HFFc6 (cell line): ENCODE measurements at regions not wholly inside any gene's neighbourhood (a gene's known extent, or its start where the extent isn't known, plus 50 kb on each side); places are given as distances from the start of the nearest gene placed in this dataset.

Source experiments
- DNase-seq: peaks from one replicate; pipeline ENCODE4 v3.0.0-alpha.2; 2018
- H3K27ac Mint-ChIP-seq: 2 replicates; pipeline ENCODE4 v1.8.0; 2020; ENCODE audit warnings: mild to moderate bottlenecking, mixed read lengths
- H3K27me3 Mint-ChIP-seq: 2 replicates; pipeline ENCODE4 v1.8.0; 2021; ENCODE audit warnings: mild to moderate bottlenecking, moderate library complexity, mixed read lengths; ENCODE audit not compliant: insufficient read depth
- H3K36me3 Mint-ChIP-seq: 2 replicates; pipeline ENCODE4 v1.8.0; 2021; ENCODE audit warnings: low read depth, mixed read lengths
- H3K4me1 Mint-ChIP-seq: 2 replicates; pipeline ENCODE4 v1.8.0; 2020; ENCODE audit warnings: low read depth, mixed read lengths
- H3K4me3 Mint-ChIP-seq: 2 replicates; pipeline ENCODE4 v1.8.0; 2020; ENCODE audit warnings: mild to moderate bottlenecking, moderate library complexity, mixed read lengths
- H3K9me3 Mint-ChIP-seq: 2 replicates; pipeline ENCODE4 v1.8.0; 2020; ENCODE audit warnings: mild to moderate bottlenecking, mixed read lengths
- TF ChIP-seq, protein P1 (sequence below): fragments of 200-600 bp; sonication (generic); IDR thresholded peaks from 2 replicates; pipeline ENCODE4 v1.5.0; 2021; ENCODE audit warnings: antibody characterized with exemption, mild to moderate bottlenecking

DNA sequence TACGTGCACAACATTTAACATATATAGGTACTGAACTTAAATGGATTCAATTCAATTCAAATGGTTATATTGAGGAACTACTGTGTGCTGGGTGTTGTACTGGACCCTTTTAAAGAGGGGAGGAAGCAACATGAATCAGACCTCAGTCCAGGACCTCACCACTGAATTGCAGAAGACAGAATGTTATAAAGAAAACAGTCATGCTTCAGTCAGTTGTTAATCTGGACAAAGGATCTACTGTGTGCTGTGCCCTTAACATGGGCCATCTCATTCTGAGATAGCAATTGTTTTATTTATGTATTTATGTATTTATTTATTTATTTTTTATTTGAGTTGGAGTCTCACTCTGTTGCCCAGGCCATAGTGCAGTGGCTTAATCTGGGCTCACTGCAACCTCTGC, 240.1 kb downstream of the HAPSTR1 start:
- no peak overlapping the region for H3K4me3 Mint-ChIP-seq
- H3K36me3 Mint-ChIP-seq = no peaks in the 10 kb centered on the region
- no peak for DNase-seq
- peaks cover 33% of the 10 kb centered on the region for H3K9me3 Mint-ChIP-seq
- no peaks in the 10 kb centered on the region; the same call in none of the 2 replicates for H3K27me3 Mint-ChIP-seq
- TF ChIP-seq, protein P1, sequence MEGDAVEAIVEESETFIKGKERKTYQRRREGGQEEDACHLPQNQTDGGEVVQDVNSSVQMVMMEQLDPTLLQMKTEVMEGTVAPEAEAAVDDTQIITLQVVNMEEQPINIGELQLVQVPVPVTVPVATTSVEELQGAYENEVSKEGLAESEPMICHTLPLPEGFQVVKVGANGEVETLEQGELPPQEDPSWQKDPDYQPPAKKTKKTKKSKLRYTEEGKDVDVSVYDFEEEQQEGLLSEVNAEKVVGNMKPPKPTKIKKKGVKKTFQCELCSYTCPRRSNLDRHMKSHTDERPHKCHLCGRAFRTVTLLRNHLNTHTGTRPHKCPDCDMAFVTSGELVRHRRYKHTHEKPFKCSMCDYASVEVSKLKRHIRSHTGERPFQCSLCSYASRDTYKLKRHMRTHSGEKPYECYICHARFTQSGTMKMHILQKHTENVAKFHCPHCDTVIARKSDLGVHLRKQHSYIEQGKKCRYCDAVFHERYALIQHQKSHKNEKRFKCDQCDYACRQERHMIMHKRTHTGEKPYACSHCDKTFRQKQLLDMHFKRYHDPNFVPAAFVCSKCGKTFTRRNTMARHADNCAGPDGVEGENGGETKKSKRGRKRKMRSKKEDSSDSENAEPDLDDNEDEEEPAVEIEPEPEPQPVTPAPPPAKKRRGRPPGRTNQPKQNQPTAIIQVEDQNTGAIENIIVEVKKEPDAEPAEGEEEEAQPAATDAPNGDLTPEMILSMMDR = no peak
- no peaks in the 10 kb centered on the region for H3K4me1 Mint-ChIP-seq
- no peak overlapping the region for H3K27ac Mint-ChIP-seq

DNA sequence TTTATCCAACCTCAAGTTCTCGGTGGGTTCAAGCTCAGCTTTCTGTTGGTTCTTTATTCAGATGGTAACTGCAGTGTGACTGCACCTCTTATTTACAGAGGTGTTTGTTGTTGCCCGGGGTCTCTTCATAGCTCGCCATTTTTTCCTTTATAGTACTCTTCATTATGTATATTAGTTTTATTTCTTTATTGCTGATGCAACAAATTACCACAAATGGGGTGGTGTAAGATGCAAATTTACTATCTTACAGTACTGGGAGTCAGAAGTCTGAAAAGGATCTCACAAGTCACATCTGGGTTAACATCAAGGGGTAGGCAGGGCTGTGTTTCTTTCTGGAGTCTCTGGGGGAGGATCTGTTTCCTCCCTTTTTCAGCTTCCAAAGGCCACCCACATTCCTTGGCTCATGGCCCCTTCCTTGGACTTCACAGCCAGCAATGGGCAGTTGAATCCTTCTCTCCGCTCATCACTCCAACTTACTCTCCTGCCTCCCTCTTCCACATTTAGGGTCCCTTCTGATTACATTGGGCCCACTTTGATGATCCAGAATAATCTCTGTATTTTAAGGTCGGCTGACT, 241.2 kb downstream of the HAPSTR1 start:
- Mint-ChIP-seq H3K4me1 (no peaks in the 10 kb centered on the region), H3K27me3 (no peaks in the 10 kb centered on the region; the same call in 1 of the 2 replicates), H3K36me3 (no peaks in the 10 kb centered on the region), H3K9me3 (peaks cover 31% of the 10 kb centered on the region), H3K27ac (no peak overlapping the region), H3K4me3 (no peak overlapping the region)
- TF ChIP-seq, protein P1 = no peak
- no peak for DNase-seq

DNA sequence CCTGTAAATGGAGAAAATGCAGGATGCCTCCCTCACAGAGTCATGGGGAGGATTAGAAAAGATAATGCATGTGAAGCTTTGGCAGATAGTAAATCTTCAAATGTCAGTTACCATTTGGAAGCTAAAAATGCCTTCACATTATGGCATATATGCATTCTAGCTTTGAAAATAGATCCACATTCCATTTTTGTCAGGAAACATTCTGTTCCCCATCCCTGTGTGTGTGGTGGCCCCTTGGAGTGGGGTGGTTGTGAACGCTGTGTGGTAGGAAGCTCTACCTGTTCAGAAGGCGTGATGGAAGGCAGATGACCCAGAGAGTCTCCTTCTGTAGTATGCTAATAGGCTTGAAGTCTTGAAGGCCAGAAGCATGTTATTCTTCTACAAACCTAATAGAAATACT, 242.0 kb downstream of the HAPSTR1 start:
- H3K36me3 Mint-ChIP-seq = no peaks in the 10 kb centered on the region
- H3K4me1 Mint-ChIP-seq = no peaks in the 10 kb centered on the region
- no peak overlapping the region for H3K27ac Mint-ChIP-seq
- no peak for DNase-seq
- TF ChIP-seq, protein P1 = no peak
- H3K9me3 Mint-ChIP-seq = peaks cover 39% of the 10 kb centered on the region
- H3K27me3 Mint-ChIP-seq = no peaks in the 10 kb centered on the region; the same call in 1 of the 2 replicates
- H3K4me3 Mint-ChIP-seq = no peak overlapping the region

DNA sequence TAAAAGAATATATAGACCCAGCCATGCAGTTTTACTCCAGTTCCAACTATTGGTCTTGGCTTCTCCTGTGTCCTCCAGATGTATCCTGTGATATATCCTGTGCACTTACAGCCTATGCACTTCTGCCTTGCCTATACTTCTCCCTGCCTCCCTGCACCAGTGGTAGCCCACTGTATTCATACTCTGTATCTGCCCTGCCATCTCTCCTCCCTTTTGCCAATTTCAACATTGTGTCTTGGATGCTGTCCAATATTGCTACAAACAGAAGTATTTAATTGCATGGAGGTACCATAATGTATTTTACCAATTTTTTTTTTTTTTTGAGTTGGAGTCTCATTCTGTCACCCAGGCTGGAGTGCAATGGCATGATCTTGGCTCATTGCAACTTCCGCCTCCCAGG, 242.7 kb downstream of the HAPSTR1 start:
- Mint-ChIP-seq H3K9me3 (peaks cover 44% of the 10 kb centered on the region), H3K36me3 (no peaks in the 10 kb centered on the region), H3K4me3 (no peak overlapping the region), H3K27me3 (no peaks in the 10 kb centered on the region; the same call in 1 of the 2 replicates), H3K27ac (no peak overlapping the region), H3K4me1 (no peaks in the 10 kb centered on the region)
- TF ChIP-seq, protein P1 = no peak
- no peak for DNase-seq

DNA sequence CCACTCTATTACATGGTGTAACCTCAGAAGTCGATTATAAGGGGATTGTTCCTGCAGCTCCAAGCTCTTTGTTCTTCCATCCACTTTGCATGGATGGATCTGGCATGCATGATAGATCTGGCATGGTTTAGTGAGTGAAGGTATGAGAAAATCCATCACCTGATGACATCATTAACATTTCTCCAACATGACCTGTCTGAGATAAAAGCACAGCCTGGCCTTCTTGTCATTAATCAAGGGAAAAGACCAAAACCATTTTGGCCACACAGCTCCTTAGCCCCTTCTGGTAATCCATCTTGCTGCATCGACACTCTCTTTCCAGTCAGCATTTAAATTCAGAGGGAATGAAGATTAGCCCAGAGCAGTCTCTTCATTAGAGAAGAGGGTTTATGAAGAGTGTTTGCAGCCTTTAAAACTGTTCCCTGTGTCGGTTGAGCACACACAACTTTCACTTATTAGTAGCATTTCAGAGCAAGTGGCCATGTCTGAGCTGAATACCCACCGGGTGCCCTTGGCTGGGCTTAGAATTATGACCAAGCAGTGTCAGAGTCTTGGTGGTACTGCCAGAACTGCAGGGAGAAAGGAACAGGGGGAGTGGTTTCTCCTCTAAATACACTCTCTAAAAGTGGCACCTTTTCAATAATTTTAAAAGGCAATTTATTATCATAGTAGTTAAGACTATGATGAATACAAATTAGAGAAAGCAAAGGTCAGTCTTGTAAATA, 246.0 kb downstream of the HAPSTR1 start:
- TF ChIP-seq, protein P1 = no peak
- H3K36me3 Mint-ChIP-seq = no peaks in the 10 kb centered on the region
- H3K4me1 Mint-ChIP-seq = no peaks in the 10 kb centered on the region
- no peaks in the 10 kb centered on the region; the same call in 1 of the 2 replicates for H3K27me3 Mint-ChIP-seq
- no peak overlapping the region for H3K27ac Mint-ChIP-seq
- no peak overlapping the region for H3K4me3 Mint-ChIP-seq
- H3K9me3 Mint-ChIP-seq = peaks cover 60% of the 10 kb centered on the region
- DNase-seq = no peak
